ENCODE measurements at regions not wholly inside any gene's neighbourhood (a gene's known extent, or its start where the extent isn't known, plus 50 kb on each side); places are given as distances from the start of the nearest gene placed in this dataset.

- TF ChIP-seq GATA3 (IDR thresholded peaks at IDR 0.05; ENCODE audit: low read depth, low read length) (no peak), GATA2 (IDR thresholded peaks at IDR 0.05; ENCODE audit: low read depth, low read length) (no peak)
Measured at GRCh38 chr11:106520146-106520912, 442.9 kb downstream of the AASDHPPT start.
